ENCODE measurements at regions not wholly inside any gene's neighbourhood (a gene's known extent, or its start where the extent isn't known, plus 50 kb on each side); places are given as distances from the start of the nearest gene placed in this dataset.
"Not testable (repeated sequence)": the region's sequence is repeated elsewhere in the genome, so short reads cannot be mapped to it uniquely, and the experiment has no call there.

GRCh38 chr14:105857220-105857825 is 330.9 kb downstream of the TMEM121 start:
- H3K27ac ChIP-seq, result no peak overlapping the region

GRCh38 chr14:105857826-105858675 is 331.7 kb downstream of the TMEM121 start:
- H3K27ac ChIP-seq, result no peak overlapping the region
- TF ChIP-seq CTCF (IDR thresholded peaks at IDR 0.05), result no peak
- no peak for TF ChIP-seq ZFX (IDR thresholded peaks at IDR 0.05; ENCODE audit: borderline replicate concordance)

More at GRCh38 chr14:105857220-105857825, 330.9 kb downstream of the TMEM121 start:
- TF ChIP-seq ZFX (IDR thresholded peaks at IDR 0.05; ENCODE audit: borderline replicate concordance), result no peak
- no peak for TF ChIP-seq CTCF (IDR thresholded peaks at IDR 0.05)

- TF ChIP-seq ZFX (IDR thresholded peaks at IDR 0.05; ENCODE audit: borderline replicate concordance) (no peak), CTCF (IDR thresholded peaks at IDR 0.05) (no peak)
- H3K27ac ChIP-seq, result no peak overlapping the region
Measured at GRCh38 chr14:105858676-105859025, 332.3 kb downstream of the TMEM121 start.

- not testable (repeated sequence) for H3K27ac ChIP-seq
Measured at GRCh38 chr14:105859073-105859716, 332.8 kb downstream of the TMEM121 start.

GRCh38 chr14:105859717-105860614 is 333.6 kb downstream of the TMEM121 start:
- no peak overlapping the region for H3K27ac ChIP-seq
- TF ChIP-seq CTCF (IDR thresholded peaks at IDR 0.05) (no peak), ZFX (IDR thresholded peaks at IDR 0.05; ENCODE audit: borderline replicate concordance) (no peak)

- H3K27ac ChIP-seq, result no peak overlapping the region
- TF ChIP-seq CTCF (IDR thresholded peaks at IDR 0.05) (no peak), ZFX (IDR thresholded peaks at IDR 0.05; ENCODE audit: borderline replicate concordance) (no peak)
Measured at GRCh38 chr14:105860615-105861580, 334.5 kb downstream of the TMEM121 start.

All from 22Rv1 (cell line).